NCI-H1105 treated with DMSO at 0.1 percent for 48 hours (cell line): ENCODE measurements at regions not wholly inside any gene's neighbourhood (a gene's known extent, or its start where the extent isn't known, plus 50 kb on each side); places are given as distances from the start of the nearest gene placed in this dataset.
A peak's percentile ranks its signal among the peaks of the same experiment; 100 is the strongest.
"Not testable (repeated sequence)": the region's sequence is repeated elsewhere in the genome, so short reads cannot be mapped to it uniquely, and the experiment has no call there.

Source experiments
- DNase-seq: peaks from one replicate; lab custom pipeline; 2025; lab: John Stamatoyannopoulos, UW

GRCh38 chr13:62838929-62839328 is 1423.3 kb upstream of the PCDH20 start:
- no peak for DNase-seq

GRCh38 chr13:62837895-62838294 is 1422.2 kb upstream of the PCDH20 start:
- DNase-seq: no peak

GRCh38 chr13:62829486-62829885 is 1413.8 kb upstream of the PCDH20 start:
- DNase-seq: no peak

DNA sequence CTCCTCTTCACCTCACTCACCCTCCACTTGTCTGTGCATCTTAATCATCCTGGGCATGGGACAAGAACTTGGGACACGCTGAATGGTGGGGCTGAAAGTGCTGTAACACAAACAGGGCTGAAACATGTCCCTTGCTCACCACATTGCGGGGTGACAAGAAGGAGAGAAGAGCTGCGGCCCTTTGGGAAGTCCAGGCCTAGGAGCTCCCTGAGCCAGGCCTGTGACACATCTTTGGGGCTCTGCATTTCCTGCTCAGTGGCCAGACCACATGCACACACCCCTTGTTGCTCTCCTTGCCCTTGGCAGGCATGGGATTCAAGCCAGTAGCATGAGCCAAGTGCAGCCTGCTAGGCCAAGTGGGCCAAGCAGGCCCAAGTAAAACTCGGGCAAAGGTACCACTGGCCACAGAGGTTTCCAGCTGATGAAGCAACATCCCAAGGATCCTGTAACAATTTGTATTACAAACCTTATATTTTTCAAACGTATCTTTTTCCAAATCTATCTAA is 1384.3 kb upstream of the PCDH20 start:
- no peak for DNase-seq

DNA sequence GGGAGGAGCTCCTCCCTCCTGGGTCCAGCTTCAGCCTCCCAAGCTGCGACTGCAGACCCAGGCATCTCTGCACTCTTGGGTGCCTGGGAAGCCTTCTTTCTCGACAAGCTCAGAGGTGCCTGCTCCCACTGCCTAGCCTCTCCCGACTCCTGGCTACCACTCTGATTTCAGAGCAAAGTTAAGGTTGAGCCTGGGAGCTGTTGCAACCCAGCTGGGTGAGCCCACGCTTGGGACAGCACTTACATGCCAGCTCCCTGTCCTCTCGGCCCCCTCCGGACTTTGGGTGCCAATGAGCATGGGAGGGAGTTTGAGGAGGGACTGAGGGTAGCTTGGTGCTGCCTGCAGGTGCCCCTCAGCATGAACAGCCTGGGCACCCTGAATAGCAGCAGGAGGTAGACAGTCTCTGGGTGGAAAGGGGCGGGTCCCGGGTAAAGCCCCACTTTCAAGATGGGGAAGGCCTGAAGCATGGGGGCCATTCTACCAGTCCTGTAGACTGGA is 1383.4 kb upstream of the PCDH20 start:
- no peak for DNase-seq

- no peak for DNase-seq
These were observed 1378.2 kb upstream of the PCDH20 start for GRCh38 chr13:62793850-62794249.

DNA sequence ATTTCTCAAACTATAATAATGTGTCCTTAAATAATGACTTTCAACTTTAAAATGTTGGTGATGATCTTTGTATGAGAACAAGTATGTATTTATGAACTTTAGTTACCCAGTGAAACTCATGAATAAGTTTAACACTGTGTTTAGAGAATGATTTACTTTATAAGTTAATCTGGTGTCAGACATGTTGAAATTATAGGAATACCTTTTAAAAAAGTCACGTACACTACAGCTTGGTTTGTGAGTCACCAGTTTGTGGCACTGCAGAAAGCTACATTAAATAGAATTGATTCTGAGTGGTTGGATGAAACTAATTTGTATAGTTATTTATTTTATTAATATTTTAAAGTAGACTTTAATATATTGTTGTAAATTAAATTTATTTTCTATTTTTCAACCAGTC is 1366.2 kb upstream of the PCDH20 start:
- DNase-seq: no peak

DNA sequence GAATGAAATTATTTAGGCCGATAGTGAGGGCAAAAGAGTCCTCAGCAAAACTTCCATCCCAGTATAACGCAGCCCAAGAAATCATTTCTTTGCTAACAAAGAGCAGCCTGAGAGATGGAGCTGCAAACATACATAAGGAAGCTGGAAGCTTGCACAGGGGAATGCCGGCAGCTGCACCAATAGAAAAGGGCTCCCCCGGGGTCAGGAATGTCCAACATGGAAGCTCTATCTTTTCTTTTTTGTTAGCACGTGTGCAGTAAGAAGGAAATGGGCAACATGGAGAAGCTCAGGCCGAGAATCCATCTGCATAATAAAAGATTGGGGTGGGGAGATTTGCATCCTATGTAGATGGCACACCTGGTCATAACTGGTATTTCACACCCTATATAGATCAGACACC is 1363.5 kb upstream of the PCDH20 start:
- DNase-seq: no peak

GRCh38 chr13:62767473-62767872 is 1351.8 kb upstream of the PCDH20 start:
- no peak for DNase-seq

GRCh38 chr13:62760724-62761123 is 1345.1 kb upstream of the PCDH20 start:
- no peak for DNase-seq

DNA sequence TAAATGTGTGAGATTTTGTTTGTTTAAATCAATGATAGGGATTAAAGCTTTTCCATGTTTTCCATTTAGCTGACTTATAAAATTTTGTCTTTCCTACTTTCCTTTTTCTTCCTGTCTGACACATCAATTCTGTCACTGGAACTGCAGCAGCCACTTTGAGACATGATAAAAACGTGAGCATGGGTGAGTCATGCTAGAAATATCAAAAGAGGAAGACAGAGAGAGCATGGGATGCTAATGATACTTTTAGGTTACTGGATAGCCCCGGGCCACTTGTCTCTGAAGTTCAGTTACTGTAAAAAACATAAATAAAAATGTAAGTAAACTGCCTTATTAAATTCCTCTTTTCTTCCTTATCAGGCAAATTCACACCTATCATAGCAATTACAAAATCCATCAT is 1332.0 kb upstream of the PCDH20 start:
- DNase-seq: no peak

DNA sequence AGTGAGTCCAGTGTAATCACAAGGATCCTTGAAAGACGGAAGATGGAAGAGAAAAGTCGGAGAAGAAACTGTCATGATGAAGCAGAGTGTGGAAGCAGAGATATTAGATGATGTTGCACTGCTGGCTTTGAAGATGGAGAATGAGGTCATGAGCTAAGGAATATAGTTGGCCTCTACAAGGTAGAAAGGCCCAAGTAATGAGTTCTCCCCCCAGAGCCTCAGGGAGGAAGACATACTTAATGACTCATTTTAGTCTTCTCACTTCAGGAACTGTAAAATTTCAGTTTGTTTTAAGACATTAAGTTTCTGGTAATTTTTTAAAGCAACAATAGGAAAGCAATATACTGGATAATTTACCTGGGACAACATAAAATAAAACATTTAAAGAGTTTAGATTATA is 1331.5 kb upstream of the PCDH20 start:
- no peak for DNase-seq

GRCh38 chr13:62729746-62730145 is 1314.1 kb upstream of the PCDH20 start:
- not testable (repeated sequence) for DNase-seq

GRCh38 chr13:62721893-62722292 is 1306.2 kb upstream of the PCDH20 start:
- no peak for DNase-seq

DNA sequence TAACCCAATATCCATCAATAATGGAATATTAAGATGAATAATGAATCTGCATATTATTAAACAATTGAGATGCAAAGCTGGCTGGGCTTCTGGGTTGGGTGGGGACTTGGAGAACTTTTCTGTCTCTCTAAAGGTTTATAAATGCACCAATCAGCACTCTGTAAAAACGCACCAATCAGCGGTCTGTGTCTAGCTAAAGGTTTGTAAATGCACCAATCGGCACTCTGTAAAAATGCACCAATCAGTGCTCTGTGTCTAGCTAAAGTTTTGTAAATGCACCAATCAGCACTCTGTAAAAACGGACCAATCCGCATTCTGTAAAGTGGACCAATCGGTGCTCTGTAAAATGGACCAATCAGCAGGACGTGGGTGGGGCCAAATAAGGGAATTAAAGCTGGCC is 1296.3 kb upstream of the PCDH20 start:
- DNase-seq: not testable (repeated sequence)

DNA sequence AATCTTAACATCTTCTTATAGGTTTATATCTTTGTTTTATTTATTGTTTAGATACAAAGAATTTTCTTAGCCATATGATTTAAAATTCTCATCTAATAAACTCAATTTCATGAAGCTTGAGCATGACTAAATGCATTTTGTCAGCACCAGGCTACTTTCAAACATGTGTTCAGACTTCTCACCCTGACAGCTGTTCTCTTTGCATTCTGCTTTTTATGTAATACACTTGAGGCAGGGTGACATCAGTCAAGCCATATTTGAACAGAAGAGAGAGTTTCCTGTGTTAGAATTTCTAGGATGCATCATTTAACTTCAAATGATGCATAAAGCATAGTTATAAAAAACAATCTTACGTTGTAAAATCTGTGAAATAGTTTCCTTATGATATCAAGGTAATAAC is 1295.1 kb upstream of the PCDH20 start:
- DNase-seq: no peak

GRCh38 chr13:62706048-62706447 is 1290.4 kb upstream of the PCDH20 start:
- no peak for DNase-seq

DNA sequence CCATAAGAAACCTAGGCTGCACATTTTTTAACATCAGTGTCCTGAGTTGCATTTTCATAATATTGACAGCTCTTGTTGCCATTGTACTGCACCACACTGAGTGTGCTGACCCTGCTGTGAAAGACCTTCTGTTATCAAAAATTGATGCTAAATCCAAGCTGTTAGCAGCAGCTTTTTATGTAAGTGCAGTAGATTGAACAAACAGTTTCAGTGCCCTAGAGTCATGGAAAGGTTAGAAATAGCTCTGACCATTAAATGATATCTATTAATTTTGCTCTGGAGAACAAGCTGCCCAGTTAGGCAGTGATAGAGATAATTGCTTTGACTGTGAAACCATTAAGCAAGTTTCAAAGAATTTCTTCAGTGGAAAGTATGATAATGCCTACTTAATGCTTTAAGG is 1289.2 kb upstream of the PCDH20 start:
- DNase-seq: peak; percentile 30

DNA sequence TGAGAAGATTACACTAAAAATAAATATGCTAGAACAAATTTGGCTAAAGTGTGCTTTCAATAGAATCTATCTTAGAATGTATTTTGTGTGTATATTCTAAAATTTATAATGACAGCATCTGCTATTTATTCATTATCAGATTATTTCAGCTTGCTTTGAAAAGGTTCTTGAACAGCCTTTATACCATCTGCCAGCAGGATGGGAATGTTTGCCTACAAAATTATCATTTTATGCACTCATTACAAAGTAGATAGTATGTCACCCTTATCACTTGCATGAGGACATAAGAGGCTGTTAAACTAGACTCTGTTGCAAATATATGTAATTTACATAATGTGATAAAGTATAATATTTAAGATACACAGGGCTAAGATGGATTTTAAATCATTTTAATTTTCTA is 1286.9 kb upstream of the PCDH20 start:
- DNase-seq: peak; percentile 94

GRCh38 chr13:62697701-62698100 is 1282.1 kb upstream of the PCDH20 start:
- no peak for DNase-seq

GRCh38 chr13:62696490-62696889 is 1280.8 kb upstream of the PCDH20 start:
- DNase-seq: no peak

DNA sequence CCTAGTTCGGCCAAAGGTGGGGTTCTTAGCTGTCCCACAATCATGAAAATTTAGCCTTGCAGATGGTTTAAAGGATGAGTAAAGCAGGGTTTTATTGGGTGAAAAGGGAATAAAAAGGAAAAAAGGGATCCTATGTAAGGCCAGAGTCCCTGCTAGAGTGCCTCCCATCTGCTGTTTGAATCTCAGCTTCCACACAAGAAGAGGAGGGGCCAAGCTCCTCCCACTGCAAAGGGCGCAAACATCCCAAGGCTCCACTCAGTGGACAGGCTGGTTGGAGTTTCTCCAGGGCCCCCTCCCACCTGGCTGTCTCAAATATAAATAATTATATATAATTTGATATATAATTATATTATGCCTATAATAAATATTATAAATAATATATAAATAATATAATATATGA is 1272.1 kb upstream of the PCDH20 start:
- no peak for DNase-seq

- DNase-seq: peak; percentile 34
These were observed 1268.7 kb upstream of the PCDH20 start for GRCh38 chr13:62684359-62684758.

DNA sequence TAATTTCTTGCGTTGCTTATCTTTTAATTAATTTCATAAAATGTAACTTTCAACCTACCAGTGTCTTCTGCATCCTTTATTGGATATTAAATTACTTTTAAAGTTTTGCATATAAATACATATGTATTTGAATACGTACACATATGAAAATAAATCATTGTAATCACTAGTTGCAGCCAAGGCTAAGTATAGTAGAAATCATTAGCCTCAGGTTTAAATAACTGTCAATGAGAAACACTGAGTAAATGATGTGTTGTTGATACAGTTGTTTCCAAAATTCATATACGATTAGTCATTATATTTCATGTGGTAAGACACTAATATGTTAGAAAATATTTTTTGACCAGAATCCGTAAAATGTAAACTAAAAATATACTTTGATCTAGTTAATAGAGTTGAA is 1267.1 kb upstream of the PCDH20 start:
- DNase-seq: no peak

- no peak for DNase-seq
These were observed 1262.4 kb upstream of the PCDH20 start for GRCh38 chr13:62678039-62678438.
